NCI-H128 (cell line): ENCODE measurements at regions not wholly inside any gene's neighbourhood (a gene's known extent, or its start where the extent isn't known, plus 50 kb on each side); places are given as distances from the start of the nearest gene placed in this dataset.

Source experiments
- DNase-seq: peaks from one replicate; lab custom pipeline; 2025; ENCODE audit not compliant: unreplicated experiment; lab: John Stamatoyannopoulos, UW

DNA sequence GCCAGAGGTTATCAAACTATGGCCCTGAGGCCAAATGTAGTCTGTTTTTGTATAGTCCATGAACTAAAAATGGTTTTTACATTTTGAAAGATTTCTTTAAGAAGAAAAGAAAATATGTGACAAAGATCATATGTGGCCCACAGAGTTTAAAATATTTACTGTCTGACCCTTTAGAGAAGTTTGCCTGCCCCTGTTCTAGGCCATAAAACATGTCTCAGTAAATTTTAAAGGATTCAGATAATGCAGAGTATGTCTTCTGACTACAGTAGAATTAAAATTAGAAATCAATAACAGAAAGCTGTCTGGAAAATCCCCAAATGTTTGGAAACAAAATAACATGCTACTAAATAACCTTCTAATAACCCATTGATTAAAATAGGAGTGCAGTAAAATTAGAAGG is 86.3 kb downstream of the KCNRG start:
- DNase-seq: no peak

DNA sequence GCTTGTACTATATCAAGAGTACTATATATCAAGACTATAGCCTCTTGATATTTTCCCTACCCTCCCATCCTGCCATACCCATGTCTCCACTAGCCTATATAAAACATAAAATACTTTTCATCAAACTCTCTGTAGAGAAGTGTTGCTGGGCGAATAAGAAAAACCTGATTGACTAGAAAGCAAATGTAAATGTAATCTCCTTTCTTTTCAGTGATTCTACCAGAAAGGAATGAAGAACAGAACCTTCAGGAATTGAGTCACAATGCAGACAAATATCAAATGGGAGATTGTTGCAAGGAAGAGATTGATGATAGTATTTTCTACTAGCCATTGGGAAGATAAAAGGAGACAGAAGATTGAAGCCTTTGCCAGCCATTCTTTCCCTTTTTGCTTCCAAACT is 89.2 kb downstream of the KCNRG start:
- DNase-seq: no peak

DNA sequence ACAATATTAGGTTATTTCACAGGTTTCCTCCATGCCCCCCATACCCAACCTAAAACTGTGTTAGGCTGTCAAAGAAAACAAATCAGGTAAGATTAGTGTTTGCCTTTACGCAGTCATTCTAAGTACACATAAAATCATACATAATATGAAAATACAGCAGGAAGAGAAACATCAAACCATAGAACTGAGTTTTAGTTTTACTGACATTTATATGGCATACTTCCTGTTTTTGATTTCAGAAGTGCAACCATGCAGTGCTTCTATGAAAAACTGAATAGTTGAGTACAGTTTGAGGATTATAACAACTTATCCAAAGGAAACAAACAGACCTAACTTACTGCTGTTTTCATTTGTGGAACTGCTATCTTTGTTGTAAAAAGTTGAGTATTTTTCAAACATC is 91.3 kb downstream of the KCNRG start:
- no peak for DNase-seq

DNA sequence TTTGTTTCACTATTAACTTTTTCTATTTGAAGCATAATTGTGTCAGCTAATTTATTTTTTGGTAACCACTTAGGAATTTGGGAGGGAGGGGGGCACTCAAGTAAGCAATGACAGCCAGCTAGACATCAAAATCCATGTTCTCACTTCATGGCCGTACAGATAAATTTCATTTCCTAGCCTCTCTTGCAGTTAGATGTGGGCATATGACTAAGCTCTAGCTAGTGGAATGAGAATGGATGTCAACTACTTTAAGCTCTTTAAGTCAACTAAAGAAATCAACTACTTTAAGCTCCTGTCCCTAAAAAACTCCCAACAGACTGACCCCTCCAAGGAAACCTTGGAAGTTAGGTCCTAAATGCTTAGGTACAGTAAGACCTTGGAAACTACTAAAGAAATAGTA is 92.0 kb downstream of the KCNRG start:
- DNase-seq: no peak

DNA sequence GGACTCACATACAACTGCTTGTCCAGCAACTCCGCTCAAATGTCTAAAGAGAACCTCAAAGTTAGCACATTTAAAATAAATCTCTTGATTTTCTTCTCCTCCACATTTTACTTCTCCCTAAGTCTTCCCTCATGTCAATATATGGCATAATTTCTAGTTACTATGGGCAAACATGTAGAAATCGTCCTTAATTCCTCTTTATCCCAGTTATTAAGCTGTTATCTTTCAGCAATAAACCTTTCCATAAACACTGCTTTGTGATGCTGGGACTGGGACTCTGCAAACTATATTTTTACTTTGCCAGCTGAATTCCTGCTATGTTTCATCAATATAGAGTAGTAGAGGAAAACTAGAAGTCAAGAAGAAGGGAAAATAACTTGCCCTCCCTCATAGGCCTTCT is 99.7 kb downstream of the KCNRG start:
- no peak for DNase-seq

DNA sequence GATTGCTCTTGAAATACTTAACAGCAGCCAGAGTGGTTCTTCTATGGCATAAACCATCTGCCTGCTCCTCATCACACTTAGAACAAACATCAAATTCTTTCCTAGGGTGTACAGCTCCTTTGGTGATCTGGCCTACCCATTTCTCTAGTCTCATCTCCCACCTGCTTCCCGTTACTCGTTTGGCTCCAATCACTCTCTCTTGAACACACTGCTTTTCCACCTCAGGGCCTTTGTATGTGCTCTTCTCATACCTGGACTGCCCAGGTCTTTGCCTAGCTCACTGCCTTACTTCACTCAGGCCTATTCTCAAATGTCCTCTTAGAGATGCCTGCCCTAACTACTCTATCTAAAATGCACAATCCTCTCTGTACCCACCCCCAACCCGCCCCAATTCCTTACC is 100.5 kb downstream of the KCNRG start:
- no peak for DNase-seq

DNA sequence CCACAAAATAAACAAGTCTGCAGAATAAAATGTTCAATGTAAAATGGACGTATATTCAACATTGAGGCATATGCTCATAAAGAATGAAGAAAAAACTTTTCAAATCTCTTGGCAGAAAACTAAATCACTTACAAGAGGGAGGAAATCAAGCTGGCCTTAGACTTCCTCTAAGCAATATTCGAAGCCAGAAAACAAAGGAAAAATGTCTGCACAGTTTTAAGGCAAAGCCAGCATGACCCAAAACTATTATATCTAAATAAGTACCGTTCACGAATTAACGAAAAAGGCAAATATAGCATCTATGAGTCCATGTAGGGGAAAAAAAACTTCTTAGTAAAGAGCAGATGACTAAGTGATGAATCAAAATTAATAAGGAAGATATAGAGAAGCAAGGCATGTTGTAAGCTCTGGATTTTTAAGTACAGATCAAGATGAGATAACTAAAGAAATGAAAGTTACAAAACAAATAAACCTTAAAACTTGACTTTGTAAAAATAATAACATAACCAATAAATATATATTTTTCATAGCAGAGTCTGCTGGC is 101.3 kb downstream of the KCNRG start:
- DNase-seq: no peak

DNA sequence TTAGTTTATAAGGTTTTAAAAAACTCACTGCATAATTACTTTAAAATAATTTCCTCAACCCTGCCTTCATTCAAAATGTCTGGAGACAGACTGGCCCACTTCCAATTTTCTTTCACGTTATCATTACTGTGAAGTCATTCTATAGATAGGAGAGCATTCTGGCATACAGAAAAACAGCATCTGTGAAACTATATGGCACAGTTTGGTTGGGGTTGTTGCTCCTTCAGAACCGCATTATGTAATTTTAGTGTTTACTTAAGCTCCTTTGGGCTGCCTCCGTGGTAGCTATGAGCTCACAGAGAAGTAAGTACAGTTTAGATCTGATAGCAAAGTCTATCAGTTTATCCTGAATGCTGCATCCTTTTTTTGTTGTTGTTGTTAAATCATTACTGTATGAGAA is 104.3 kb downstream of the KCNRG start:
- no peak for DNase-seq

DNA sequence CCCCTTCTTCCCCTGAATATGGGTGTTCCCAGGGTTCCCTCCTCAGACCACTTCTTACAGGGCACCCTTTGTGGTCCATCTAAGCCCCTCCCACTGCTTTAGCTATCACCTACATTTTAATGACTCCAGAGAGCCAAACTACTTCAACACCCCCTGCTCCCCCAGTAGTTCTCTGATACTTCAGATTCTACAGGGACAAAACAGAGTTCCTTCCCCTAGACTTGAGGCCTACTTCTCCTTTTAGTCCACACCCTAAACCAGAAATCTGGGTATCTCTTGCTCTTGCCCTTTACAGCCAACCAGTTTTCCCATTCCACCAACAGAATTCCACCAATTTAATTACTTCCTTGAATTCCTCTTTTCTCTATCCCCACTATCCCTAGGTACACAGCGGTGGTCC is 107.2 kb downstream of the KCNRG start:
- DNase-seq: no peak

DNA sequence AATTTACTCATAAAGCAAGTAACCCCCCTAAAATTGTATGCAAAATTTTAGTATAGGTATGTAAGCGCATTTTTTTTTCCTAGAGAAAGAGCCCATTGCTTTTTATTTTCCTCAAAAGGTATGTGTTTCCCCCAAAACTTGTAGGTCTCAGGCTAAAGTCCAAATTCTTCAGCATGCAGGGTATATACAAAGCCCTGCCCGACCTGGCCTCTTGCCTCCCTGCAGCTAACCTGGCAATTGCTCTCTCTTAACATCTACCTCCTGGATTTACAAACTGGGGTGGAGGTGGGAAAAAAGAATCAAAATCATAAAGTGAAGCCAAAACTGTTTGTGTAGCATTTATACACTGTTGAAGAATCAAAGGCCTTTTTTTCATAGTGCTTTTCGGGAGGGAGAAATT is 107.8 kb downstream of the KCNRG start:
- no peak for DNase-seq

DNA sequence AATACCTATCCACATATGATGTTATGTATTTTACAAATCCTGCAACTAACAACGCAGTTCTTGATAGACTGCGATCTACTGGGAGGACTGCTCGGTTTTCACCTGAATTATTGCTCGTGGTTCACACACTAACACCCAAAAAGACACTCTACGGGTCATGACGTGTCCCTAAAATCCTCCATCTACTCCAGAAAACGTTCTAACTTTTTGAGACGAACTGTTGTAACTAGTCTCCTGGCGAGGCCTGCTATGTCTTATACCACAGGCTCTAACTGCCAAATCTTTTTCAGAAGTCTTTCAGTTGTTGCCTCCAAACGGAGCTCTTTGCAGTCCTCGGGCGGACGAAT is 108.2 kb downstream of the KCNRG start:
- no peak for DNase-seq

DNA sequence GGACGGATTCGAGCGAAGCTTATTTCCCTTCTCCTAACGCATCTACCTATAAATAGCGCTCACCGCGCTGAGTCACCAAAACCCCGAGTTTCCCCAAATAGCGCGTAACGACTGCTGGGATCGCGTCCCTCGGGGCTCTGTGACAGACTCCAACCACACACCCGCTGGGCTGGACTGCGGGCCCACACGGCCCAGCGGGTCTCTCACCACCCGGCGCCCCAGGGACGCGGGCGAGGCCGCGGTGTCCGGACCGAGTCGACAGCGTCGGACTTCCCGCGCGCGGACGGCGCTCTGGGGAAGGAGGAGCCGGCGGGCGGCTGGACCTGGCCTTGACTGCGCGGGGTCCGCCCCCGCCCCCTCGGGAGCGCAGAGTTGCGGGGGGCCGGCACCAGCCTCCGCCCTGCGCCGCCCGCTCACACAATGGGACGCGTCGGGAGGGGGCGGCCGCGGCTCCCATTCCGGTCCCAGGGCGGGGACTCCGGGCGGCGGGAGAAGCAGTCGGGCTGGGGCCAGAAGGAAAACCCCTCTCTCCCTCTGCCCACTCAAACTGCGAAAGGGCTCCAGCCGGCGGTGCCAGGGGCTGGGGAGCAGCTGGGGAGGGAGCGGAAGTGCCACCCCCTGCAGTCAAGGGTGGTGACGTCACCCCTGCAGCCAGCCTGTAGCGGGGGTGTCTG is 108.8 kb downstream of the KCNRG start:
- DNase-seq: no peak

DNA sequence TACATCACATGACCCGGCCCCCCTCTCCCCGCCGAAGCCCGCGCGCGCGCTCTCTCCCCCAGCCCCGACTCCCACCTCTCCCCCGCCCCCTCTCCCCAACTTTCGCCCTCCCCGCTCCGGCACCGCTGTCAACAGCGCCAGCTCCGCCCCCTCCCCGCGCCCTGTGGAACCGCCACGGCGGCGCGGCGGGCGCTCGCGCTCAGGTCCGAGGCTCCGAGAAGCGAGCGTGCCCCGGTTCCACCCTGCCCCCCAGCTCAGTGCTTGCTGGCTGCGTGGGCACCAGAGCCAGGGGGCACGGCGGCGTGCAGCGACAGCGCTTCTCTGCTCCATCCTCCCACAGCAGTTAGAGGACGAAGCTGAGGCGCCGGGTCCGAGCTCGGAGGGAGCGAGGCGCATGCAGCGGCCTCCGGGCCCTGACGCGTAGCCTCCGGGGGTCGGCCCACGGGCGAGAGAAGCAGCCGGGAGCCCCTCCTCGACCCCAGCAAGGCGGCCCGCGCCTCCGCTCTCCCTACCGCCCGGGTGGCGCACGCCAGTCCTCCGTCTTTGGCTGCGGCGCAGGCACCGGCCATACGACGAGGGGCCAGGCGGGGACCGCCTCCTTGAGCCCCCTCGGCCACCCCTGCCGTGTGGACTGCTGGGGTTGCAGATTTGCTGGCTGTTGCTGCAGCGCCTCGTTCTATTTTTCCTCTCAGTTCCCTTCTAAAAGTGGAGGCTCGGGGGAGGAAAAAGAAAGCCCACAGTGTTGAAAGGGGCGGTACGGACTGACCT is 109.5 kb downstream of the KCNRG start:
- DNase-seq: peak; percentile 81

DNA sequence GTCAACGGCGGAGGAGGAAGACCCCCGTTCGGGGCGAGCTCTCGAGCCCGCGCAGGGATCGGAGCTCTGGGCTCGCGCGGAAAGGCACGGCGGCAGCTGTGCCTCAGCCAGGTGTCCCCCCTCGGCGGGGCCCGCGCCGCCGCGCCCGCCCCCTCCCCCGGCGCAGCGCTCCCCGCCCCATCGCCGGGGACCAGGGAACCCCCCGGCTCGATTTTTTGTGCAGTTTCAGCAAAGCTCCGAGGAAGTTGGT is 110.0 kb downstream of the KCNRG start:
- no peak for DNase-seq

DNA sequence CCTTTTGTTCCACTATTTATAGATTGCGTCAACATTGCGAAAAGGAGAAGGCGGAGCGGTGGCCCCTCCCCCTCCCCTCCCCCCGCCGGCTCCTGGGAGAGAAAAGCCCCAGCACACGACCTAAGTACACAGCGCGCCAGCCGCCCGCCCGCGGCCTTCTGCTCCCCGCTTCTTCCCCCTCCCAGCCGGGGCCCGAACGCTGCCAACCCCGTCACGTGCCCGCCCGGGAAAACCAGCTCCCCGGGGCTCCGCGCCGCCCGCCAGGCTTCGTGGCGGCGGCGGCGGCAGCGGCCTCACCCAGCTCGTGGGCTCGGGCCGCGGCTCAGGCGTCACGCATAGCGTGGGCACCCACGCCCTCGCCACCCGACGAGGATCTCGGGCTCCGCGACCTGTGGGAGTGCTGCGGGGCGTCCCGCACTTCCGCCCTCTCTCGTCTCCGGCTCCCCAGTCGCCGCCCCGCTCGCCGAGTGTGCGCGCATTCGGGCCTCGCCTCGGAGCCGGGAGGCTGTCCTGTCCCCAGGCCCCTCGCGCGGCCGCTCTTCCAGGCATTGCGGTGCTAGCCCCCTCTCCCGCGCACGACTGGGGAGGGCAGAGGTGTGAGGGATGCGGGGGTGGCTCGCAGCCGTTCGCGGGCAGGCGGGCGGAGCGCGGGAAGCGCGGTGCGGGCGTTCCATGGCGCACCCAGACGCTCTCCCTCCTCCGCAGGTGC is 110.5 kb downstream of the KCNRG start:
- DNase-seq: peak; percentile 87

DNA sequence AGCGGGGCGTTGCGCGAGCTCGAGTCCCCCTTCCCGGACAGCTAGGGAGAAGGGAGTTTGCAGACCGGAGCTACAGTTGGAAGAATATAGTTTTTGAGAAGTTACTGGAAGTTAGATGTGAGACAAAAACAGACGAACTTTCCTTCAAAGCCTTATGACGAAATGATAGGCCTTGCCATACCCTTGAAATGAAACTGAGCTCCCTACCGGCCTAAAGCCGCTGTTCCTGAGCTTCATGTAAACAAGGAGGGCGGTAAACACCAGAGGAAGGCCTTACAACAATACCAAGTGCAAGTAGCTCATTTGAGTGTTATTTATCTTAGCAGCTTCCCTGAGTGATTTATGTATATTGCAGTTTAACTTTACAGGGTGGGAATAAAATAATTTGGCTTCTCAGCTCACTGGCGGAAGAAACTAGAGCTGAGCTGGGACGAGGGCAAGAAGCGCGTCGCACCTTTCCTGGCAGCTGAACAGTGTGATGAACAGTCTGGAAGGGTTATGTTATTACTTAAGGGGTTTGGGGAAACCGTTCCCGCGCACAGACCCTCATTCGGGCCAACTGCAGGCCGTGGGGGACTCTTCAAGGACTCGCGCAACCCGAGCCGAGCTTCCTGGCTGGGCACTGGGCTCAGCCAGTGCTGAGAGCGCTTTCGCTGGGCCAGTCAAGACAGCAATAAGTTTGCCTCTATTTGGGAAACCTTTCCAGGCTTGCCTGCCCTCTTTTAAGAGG is 111.2 kb downstream of the KCNRG start:
- no peak for DNase-seq

DNA sequence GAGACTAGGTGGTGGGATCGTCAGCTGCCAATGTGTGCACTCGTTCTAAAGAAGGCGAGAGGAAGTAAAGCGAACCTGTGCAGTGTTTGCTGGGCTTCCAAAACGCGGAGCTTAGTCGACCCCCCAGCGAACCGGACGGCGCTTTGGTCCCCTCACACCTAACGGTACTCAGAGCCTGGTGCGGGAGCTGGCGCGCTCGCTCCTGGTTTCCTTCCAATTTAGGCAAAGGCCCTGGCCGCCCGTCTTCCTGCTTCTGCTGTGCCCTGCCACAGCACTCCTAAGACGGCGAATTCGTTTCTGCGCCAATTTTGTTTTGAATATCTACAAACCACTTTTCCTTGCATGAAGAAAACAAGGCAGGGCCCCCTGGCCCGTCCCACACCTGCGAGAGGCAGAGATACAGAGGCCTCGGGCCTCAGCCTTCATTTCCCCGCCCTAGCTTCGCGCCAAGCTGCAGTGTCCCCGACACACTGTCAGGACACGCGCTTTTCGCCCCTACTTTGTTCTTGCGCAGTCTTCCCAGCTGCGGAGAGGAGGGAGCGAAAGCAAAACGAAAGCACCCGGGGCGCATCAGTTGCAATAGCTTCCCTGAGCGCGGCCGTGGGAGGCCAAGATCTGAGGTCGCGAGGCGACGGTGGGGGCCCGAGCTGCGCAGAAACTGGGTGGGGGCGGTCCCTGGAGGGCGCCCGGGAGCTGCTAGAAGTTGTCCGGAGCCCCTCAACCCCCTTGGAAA is 111.9 kb downstream of the KCNRG start:
- no peak for DNase-seq

DNA sequence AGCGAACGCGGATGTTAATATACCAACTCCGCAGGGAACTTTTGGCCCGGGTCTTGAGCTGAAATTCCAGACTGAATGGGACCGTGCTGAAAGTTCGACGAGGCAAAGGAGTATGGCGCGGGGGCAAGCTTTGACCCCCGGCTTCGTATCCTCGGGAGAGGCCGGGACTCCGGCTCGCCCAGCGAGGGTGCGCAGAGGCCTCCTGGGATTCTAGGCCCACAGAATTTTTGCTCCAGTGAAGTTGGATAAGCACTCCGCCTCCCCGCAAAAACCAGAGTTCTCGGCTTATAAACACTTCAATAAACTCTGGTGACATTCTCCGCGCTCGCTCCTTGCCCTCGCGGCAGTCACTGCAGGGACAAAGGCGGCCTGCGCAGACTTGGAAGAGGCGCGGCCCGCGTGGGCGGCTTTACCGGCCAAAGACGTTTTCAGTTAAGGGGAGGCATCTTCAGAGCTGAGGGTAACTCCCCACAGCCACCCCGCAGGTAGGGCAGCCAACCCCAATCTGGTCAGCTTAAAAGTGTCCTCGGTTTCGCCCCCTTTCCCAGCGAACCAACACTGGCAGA is 112.6 kb downstream of the KCNRG start:
- DNase-seq: no peak

DNA sequence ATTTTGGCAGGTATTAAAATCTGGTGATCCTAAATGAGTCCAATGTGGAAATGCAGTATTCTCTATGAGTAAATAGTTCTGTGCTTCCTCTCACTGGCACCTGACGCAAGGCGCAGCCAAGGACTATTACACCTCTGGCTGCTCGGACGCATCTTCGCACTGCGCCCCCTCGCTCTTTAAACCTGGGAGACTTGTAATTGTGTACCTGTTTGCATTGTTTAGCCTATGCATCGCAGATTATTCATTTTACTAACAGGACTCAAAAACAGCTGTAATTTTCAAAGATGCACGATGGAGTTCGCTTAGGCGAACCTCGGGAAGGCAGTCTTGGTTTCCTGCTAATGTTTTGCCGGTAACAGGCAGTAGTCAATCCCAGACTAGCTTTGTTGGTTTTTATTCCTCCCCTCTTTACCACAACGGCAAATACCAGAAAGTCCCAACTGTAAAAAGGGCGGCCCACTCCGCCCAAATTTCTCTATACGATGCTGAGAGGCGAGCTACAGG is 113.2 kb downstream of the KCNRG start:
- no peak for DNase-seq

DNA sequence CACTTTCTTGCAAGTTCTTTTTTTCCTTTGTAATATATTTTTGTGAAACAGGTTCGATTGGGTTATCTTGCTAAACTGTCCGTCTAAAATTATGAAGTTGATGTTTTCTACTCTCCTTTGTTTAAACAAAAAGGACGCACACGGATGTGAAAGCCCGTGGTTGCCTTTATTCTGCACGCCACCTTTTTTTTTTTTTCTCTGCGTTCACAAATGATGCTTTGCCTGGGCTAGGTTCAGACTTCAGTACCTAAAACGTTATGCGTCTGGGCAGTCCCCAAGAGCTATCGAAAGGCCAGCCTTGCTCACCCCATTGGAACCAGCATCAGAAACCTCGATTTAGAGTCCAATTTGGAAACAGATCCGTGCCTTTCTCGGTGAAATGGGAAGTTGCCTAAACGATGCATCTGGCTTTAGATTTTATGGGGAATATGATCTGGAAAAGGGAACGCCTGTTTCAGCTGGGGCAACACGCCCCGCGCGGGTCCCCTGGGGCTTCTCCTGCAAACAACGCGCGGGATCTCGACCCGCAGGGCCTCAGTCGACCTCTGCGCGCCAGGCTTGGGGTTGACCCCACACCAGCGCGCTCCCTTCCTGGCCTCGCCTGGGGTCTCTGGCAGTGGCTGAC is 113.9 kb downstream of the KCNRG start:
- DNase-seq: no peak
